Panc1 (cell line): ENCODE measurements at regions not wholly inside any gene's neighbourhood (a gene's known extent, or its start where the extent isn't known, plus 50 kb on each side); places are given as distances from the start of the nearest gene placed in this dataset.

Experiments
- CTCF ChIP-seq: fragments of 450-650 bp; IDR thresholded peaks from 2 replicates; pipeline ENCODE4 v1.5.1; 2017; ENCODE audit warnings: mild to moderate bottlenecking
- POLR2AphosphoS5 ChIP-seq: IDR thresholded peaks from 2 replicates; pipeline ENCODE4 v1.6.1; 2012; ENCODE audit warnings: mild to moderate bottlenecking, low read depth, low read length, moderate library complexity
- REST ChIP-seq, 2 experiments: IDR thresholded peaks; 2 replicates each; pipeline ENCODE4 v1.6.1; 2011 to 2012; ENCODE audit warnings: low read depth in 2 of 2, control low read depth in 1 of 2, low read length in 1 of 2, mild to moderate bottlenecking in 1 of 2, moderate library complexity in 1 of 2; ENCODE audit not compliant: insufficient read depth in 1 of 2
- SIN3A ChIP-seq: IDR thresholded peaks from 2 replicates; pipeline ENCODE4 v1.6.1; 2012; ENCODE audit warnings: low read depth, mild to moderate bottlenecking, low read length, moderate library complexity, borderline replicate concordance; ENCODE audit not compliant: insufficient read depth
- TCF7L2 ChIP-seq: IDR thresholded peaks from 2 replicates; pipeline ENCODE4 v1.6.1; 2011; ENCODE audit warnings: mild to moderate bottlenecking, low read depth, low read length, inconsistent platforms

- no peak for TF ChIP-seq CTCF
- TF ChIP-seq POLR2AphosphoS5: no peak
- no peak for TF ChIP-seq TCF7L2
- TF ChIP-seq SIN3A: no peak
- TF ChIP-seq REST (IDR thresholded peaks at IDR 0.05; ENCODE audit: insufficient read depth in 1 of 2, low read depth in 2 of 2, low read length in 1 of 2): no peak
Measured at GRCh38 chr6:67141005-67141404, 1434.0 kb upstream of the EYS start.
